NB4 (cell line): ENCODE measurements at regions not wholly inside any gene's neighbourhood (a gene's known extent, or its start where the extent isn't known, plus 50 kb on each side); places are given as distances from the start of the nearest gene placed in this dataset.

Experiments
- MYC ChIP-seq: IDR thresholded peaks from 2 replicates; pipeline ENCODE4 v1.6.1; 2011; ENCODE audit warnings: low read depth, low read length
- POLR2A ChIP-seq: IDR thresholded peaks from 2 replicates; pipeline ENCODE4 v1.6.1; 2011; ENCODE audit warnings: mild to moderate bottlenecking; ENCODE audit not compliant: insufficient read length; ENCODE audit errors: extremely low read depth
- TF ChIP-seq, protein P1 (sequence below): IDR thresholded peaks from one replicate; pipeline ENCODE4 v1.5.1; 2012; ENCODE audit warnings: low read depth, low read length

DNA sequence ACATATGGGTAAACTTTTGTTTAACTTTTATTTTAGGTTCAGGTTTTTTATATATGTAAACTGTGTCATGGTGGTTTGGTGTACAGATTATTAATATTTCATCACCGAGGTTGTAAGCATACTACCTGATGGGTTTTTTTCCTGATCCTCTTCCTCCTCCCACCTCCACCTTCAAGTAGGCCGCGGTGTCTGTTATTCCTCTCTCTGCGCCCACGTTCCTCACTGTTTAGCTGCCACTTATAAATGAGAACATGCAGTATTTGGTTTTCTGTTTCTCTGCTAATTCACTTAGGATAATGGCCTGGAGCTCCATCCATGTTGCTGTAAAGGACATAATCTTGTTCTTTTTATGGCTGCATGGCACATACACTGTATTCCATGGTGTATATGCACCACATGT is 1000.0 kb upstream of the CELF2 start:
- TF ChIP-seq POLR2A (no peak), MYC (no peak)
- TF ChIP-seq, protein P1, sequence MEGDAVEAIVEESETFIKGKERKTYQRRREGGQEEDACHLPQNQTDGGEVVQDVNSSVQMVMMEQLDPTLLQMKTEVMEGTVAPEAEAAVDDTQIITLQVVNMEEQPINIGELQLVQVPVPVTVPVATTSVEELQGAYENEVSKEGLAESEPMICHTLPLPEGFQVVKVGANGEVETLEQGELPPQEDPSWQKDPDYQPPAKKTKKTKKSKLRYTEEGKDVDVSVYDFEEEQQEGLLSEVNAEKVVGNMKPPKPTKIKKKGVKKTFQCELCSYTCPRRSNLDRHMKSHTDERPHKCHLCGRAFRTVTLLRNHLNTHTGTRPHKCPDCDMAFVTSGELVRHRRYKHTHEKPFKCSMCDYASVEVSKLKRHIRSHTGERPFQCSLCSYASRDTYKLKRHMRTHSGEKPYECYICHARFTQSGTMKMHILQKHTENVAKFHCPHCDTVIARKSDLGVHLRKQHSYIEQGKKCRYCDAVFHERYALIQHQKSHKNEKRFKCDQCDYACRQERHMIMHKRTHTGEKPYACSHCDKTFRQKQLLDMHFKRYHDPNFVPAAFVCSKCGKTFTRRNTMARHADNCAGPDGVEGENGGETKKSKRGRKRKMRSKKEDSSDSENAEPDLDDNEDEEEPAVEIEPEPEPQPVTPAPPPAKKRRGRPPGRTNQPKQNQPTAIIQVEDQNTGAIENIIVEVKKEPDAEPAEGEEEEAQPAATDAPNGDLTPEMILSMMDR = no peak
